Liver (tissue), 8 donors: ENCODE measurements at regions not wholly inside any gene's neighbourhood (a gene's known extent, or its start where the extent isn't known, plus 50 kb on each side); places are given as distances from the start of the nearest gene placed in this dataset.

Source experiments
- DNase-seq: peaks from one replicate; pipeline ENCODE4 v3.0.0-alpha.2; 2017; ENCODE audit warnings: low spot score
- H3K27ac ChIP-seq, 2 donors: one replicate each; pipeline ENCODE4 v1.7.0; 2013; ENCODE audit warnings: inconsistent platforms in 2 of 2, low read length in 2 of 2, control low read depth in 1 of 2, low read depth in 1 of 2, mild to moderate bottlenecking in 1 of 2
- H3K27me3 ChIP-seq, 4 donors: one replicate each; pipeline versions ENCODE4 v1.6.1 to v1.7.0; 2013; ENCODE audit warnings: low read length in 3 of 4, inconsistent platforms in 1 of 4, mild to moderate bottlenecking in 1 of 4, moderate library complexity in 1 of 4; ENCODE audit not compliant: control insufficient read depth in 4 of 4, insufficient read depth in 4 of 4
- H3K36me3 ChIP-seq, 4 donors: one replicate each; pipeline versions ENCODE4 v1.6.1 to v1.7.0; 2013; ENCODE audit warnings: low read length in 3 of 4, mild to moderate bottlenecking in 3 of 4, low read depth in 1 of 4, moderate library complexity in 1 of 4; ENCODE audit not compliant: control insufficient read depth in 4 of 4, insufficient read depth in 3 of 4
- H3K4me1 ChIP-seq, 4 donors: one replicate each; pipeline versions ENCODE4 v1.6.1 to v1.7.0; 2013; ENCODE audit warnings: low read length in 3 of 4, mild to moderate bottlenecking in 3 of 4, moderate library complexity in 1 of 4; ENCODE audit not compliant: control insufficient read depth in 4 of 4, insufficient read depth in 4 of 4
- H3K4me3 ChIP-seq, 3 donors: one replicate each; pipeline versions ENCODE4 v1.6.1 to v1.7.0; 2013; ENCODE audit warnings: low read length in 3 of 3, control low read depth in 1 of 3, low read depth in 1 of 3, mild to moderate bottlenecking in 1 of 3
- H3K9ac ChIP-seq, 2 donors: one replicate each; pipeline ENCODE4 v1.7.0; 2013; ENCODE audit warnings: low read length in 2 of 2, mild to moderate bottlenecking in 2 of 2, moderate library complexity in 2 of 2, control low read depth in 1 of 2, low read depth in 1 of 2
- H3K9me3 ChIP-seq, 4 donors: one replicate each; pipeline versions ENCODE4 v1.6.1 to v1.7.0; 2013; ENCODE audit warnings: low read length in 3 of 4; ENCODE audit not compliant: control insufficient read depth in 4 of 4
- EGR1 ChIP-seq, 2 donors: IDR thresholded peaks; 2 replicates each; pipeline ENCODE4 v1.6.1; 2016 to 2018; ENCODE audit warnings: antibody characterized with exemption in 2 of 2, low read depth in 2 of 2
- FOXA1 ChIP-seq: IDR thresholded peaks from 2 replicates; pipeline ENCODE4 v1.6.1; 2016; ENCODE audit warnings: antibody characterized with exemption
- FOXA2 ChIP-seq: IDR thresholded peaks from 2 replicates; pipeline ENCODE4 v1.6.1; 2016; ENCODE audit warnings: antibody characterized with exemption
- GABPA ChIP-seq, 2 donors: IDR thresholded peaks in 1 of 2; conservative IDR thresholded peaks in 1 of 2; 2 replicates each; pipeline ENCODE4 v1.6.1; 2016; ENCODE audit warnings: antibody characterized with exemption in 2 of 2, mild to moderate bottlenecking in 1 of 2, moderate library complexity in 1 of 2
- HNF4A ChIP-seq, 2 donors: conservative IDR thresholded peaks; 2 replicates each; pipeline ENCODE4 v1.6.1; 2016; ENCODE audit warnings: antibody characterized with exemption in 2 of 2, mild to moderate bottlenecking in 2 of 2
- HNF4G ChIP-seq: IDR thresholded peaks from 2 replicates; pipeline ENCODE4 v1.6.1; 2016; ENCODE audit warnings: antibody characterized with exemption
- JUND ChIP-seq, 2 donors: IDR thresholded peaks; 2 replicates each; pipeline ENCODE4 v1.6.1; 2016; ENCODE audit warnings: antibody characterized with exemption in 2 of 2
- NR2F2 ChIP-seq: IDR thresholded peaks from 2 replicates; pipeline ENCODE4 v1.6.1; 2016; ENCODE audit warnings: antibody characterized with exemption
- RAD21 ChIP-seq, 2 donors: IDR thresholded peaks; 2 replicates each; pipeline ENCODE4 v1.6.1; 2016; ENCODE audit warnings: antibody characterized with exemption in 2 of 2, mild to moderate bottlenecking in 2 of 2
- RXRA ChIP-seq, 2 donors: IDR thresholded peaks; 2 replicates each; pipeline ENCODE4 v1.6.1; 2017 to 2018; ENCODE audit warnings: antibody characterized with exemption in 2 of 2, mild to moderate bottlenecking in 1 of 2
- SP1 ChIP-seq: IDR thresholded peaks from 2 replicates; pipeline ENCODE4 v1.6.1; 2018; ENCODE audit warnings: antibody characterized with exemption, mild to moderate bottlenecking
- TAF1 ChIP-seq: conservative IDR thresholded peaks from 2 replicates; pipeline ENCODE4 v1.6.1; 2016; ENCODE audit warnings: antibody characterized with exemption, mild to moderate bottlenecking
- YY1 ChIP-seq: IDR thresholded peaks from 2 replicates; pipeline ENCODE4 v1.6.1; 2016; ENCODE audit warnings: antibody characterized with exemption, mild to moderate bottlenecking
- ZBTB33 ChIP-seq: IDR thresholded peaks from 2 replicates; pipeline ENCODE4 v1.6.1; 2016; ENCODE audit warnings: antibody characterized with exemption
- WGBS: extraction: QIAGEN DNeasy Blood & Tissue Kit; methylation state at CpG from one replicate; pipeline ENCODE4 v1.1.7; 2013; 5-methylcytosine and 5-hydroxymethylcytosine counted together
- TF ChIP-seq, protein P1 (sequence below): IDR thresholded peaks from 2 replicates; pipeline ENCODE4 v1.6.1; 2016; ENCODE audit warnings: antibody characterized with exemption
- TF ChIP-seq, protein P2 (sequence below): IDR thresholded peaks from 2 replicates; pipeline ENCODE4 v1.6.1; 2016; ENCODE audit warnings: antibody characterized with exemption
- TF ChIP-seq, protein P3 (sequence below): IDR thresholded peaks from 2 replicates; pipeline ENCODE4 v1.6.1; 2016; ENCODE audit warnings: antibody characterized with exemption, mild to moderate bottlenecking
- TF ChIP-seq, protein P4 (sequence below): fragments of 150-350 bp; IDR thresholded peaks from 2 replicates; pipeline ENCODE4 v1.5.1; 2017; ENCODE audit warnings: improper control_type of control experiment, low read depth, low read length; ENCODE audit not compliant: missing input control
- donor health status: healthy.
- donor health status: healthy.
- donor health status: healthy.
- donor health status: healthy.
- donor health status: healthy.

GRCh38 chr6:15763837-15764236 is 101.0 kb upstream of the DTNBP1 start (continued):
- TF ChIP-seq, protein P1, sequence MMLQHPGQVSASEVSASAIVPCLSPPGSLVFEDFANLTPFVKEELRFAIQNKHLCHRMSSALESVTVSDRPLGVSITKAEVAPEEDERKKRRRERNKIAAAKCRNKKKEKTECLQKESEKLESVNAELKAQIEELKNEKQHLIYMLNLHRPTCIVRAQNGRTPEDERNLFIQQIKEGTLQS, result peak; percentile 80
- TF ChIP-seq HNF4A (conservative IDR thresholded peaks at IDR 0.05) (peak; percentile 91 to 97), JUND (IDR thresholded peaks at IDR 0.05) (peak; percentile 87 to 94), SP1 (peak; percentile 74), YY1 (no peak), NR2F2 (peak; percentile 81)
- TF ChIP-seq, protein P2, sequence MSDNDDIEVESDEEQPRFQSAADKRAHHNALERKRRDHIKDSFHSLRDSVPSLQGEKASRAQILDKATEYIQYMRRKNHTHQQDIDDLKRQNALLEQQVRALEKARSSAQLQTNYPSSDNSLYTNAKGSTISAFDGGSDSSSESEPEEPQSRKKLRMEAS, result peak; percentile 35

GRCh38 chr6:15763364-15763763 is 100.5 kb upstream of the DTNBP1 start:
- no peaks in the 10 kb centered on the region for H3K36me3 ChIP-seq
- H3K4me1 ChIP-seq, result peaks cover 0 to 36% (median 30%) of the 10 kb centered on the region in 4 donors
- H3K9me3 ChIP-seq, result no peaks in the 10 kb centered on the region
- WGBS, result 53% methylated on average over 3 of the region's 3 CpGs
- TF ChIP-seq GABPA (IDR thresholded peaks at IDR 0.05 in 1 of 2, conservative IDR thresholded peaks at IDR 0.05 in 1 of 2) (no peak), EGR1 (IDR thresholded peaks at IDR 0.05; ENCODE audit: low read depth in 2 of 2) (no peak), HNF4G (no peak), RXRA (IDR thresholded peaks at IDR 0.05) (no peak), SP1 (no peak), FOXA2 (no peak), TAF1 (no peak), ZBTB33 (no peak), YY1 (no peak)
- DNase-seq, result no peak
- peaks cover 0 to 2% (median 0%) of the 10 kb centered on the region in 4 donors for H3K27me3 ChIP-seq
- no peak overlapping the region for H3K4me3 ChIP-seq
- no peak overlapping the region for H3K9ac ChIP-seq
- H3K27ac ChIP-seq, result no peak overlapping the region

GRCh38 chr6:15761045-15761502 is 98.2 kb upstream of the DTNBP1 start:
- H3K9ac ChIP-seq, result no peak overlapping the region
- H3K36me3 ChIP-seq, result no peaks in the 10 kb centered on the region
- H3K4me1 ChIP-seq, result peaks cover 0 to 37% (median 33%) of the 10 kb centered on the region in 4 donors
- peak overlapping the region in 1 of 2 donors; percentile 50 for H3K27ac ChIP-seq
- WGBS, result 31% methylated on average over 2 of the region's 2 CpGs
- no peak for DNase-seq
- TF ChIP-seq RAD21 (IDR thresholded peaks at IDR 0.05) (no peak), YY1 (peak; percentile 40), RXRA (IDR thresholded peaks at IDR 0.05) (peak; percentile 49 to 89), HNF4G (no peak), NR2F2 (peak; percentile 48), ZBTB33 (peak; percentile 41), FOXA2 (peak; percentile 60), JUND (IDR thresholded peaks at IDR 0.05) (peak; percentile 38 to 69), GABPA (IDR thresholded peaks at IDR 0.05 in 1 of 2, conservative IDR thresholded peaks at IDR 0.05 in 1 of 2) (no peak), FOXA1 (no peak), HNF4A (conservative IDR thresholded peaks at IDR 0.05) (peak; percentile 63 to 71), SP1 (peak; percentile 40), TAF1 (no peak), EGR1 (IDR thresholded peaks at IDR 0.05; ENCODE audit: low read depth in 2 of 2) (no peak)
- TF ChIP-seq, protein P2, result no peak
- TF ChIP-seq, protein P3, sequence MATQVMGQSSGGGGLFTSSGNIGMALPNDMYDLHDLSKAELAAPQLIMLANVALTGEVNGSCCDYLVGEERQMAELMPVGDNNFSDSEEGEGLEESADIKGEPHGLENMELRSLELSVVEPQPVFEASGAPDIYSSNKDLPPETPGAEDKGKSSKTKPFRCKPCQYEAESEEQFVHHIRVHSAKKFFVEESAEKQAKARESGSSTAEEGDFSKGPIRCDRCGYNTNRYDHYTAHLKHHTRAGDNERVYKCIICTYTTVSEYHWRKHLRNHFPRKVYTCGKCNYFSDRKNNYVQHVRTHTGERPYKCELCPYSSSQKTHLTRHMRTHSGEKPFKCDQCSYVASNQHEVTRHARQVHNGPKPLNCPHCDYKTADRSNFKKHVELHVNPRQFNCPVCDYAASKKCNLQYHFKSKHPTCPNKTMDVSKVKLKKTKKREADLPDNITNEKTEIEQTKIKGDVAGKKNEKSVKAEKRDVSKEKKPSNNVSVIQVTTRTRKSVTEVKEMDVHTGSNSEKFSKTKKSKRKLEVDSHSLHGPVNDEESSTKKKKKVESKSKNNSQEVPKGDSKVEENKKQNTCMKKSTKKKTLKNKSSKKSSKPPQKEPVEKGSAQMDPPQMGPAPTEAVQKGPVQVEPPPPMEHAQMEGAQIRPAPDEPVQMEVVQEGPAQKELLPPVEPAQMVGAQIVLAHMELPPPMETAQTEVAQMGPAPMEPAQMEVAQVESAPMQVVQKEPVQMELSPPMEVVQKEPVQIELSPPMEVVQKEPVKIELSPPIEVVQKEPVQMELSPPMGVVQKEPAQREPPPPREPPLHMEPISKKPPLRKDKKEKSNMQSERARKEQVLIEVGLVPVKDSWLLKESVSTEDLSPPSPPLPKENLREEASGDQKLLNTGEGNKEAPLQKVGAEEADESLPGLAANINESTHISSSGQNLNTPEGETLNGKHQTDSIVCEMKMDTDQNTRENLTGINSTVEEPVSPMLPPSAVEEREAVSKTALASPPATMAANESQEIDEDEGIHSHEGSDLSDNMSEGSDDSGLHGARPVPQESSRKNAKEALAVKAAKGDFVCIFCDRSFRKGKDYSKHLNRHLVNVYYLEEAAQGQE, result no peak
- TF ChIP-seq, protein P4, sequence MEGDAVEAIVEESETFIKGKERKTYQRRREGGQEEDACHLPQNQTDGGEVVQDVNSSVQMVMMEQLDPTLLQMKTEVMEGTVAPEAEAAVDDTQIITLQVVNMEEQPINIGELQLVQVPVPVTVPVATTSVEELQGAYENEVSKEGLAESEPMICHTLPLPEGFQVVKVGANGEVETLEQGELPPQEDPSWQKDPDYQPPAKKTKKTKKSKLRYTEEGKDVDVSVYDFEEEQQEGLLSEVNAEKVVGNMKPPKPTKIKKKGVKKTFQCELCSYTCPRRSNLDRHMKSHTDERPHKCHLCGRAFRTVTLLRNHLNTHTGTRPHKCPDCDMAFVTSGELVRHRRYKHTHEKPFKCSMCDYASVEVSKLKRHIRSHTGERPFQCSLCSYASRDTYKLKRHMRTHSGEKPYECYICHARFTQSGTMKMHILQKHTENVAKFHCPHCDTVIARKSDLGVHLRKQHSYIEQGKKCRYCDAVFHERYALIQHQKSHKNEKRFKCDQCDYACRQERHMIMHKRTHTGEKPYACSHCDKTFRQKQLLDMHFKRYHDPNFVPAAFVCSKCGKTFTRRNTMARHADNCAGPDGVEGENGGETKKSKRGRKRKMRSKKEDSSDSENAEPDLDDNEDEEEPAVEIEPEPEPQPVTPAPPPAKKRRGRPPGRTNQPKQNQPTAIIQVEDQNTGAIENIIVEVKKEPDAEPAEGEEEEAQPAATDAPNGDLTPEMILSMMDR, result no peak
- TF ChIP-seq, protein P1, result no peak
- no peaks in the 10 kb centered on the region for H3K9me3 ChIP-seq
- H3K27me3 ChIP-seq, result peaks cover 0 to 2% (median 0%) of the 10 kb centered on the region in 4 donors
- H3K4me3 ChIP-seq, result no peak overlapping the region
